ENCODE measurements at regions not wholly inside any gene's neighbourhood (a gene's known extent, or its start where the extent isn't known, plus 50 kb on each side); places are given as distances from the start of the nearest gene placed in this dataset.

DNA sequence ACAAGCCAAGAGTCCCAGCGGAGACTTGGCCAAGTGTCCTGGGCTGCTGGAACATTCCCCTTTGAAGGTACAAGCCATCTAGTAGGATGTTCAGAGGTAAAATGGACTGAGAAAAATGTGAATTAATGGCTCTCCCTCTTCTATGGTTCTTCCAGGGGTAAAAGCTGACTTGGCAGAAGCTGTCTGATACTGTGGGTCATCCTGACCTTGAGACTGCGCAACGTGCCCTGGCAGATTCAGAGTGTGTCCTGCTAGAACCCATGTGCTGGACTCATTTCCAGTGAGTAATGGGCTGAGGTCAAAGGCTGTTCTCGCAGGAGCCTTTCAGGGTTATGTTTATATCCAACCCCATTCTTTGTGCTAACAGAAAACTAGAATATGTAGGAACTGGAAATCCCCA is 423.0 kb upstream of the CD180 start:
- TF ChIP-seq, protein P1, sequence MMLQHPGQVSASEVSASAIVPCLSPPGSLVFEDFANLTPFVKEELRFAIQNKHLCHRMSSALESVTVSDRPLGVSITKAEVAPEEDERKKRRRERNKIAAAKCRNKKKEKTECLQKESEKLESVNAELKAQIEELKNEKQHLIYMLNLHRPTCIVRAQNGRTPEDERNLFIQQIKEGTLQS (IDR thresholded peaks at IDR 0.05) = no peak
- TF ChIP-seq, protein P2, sequence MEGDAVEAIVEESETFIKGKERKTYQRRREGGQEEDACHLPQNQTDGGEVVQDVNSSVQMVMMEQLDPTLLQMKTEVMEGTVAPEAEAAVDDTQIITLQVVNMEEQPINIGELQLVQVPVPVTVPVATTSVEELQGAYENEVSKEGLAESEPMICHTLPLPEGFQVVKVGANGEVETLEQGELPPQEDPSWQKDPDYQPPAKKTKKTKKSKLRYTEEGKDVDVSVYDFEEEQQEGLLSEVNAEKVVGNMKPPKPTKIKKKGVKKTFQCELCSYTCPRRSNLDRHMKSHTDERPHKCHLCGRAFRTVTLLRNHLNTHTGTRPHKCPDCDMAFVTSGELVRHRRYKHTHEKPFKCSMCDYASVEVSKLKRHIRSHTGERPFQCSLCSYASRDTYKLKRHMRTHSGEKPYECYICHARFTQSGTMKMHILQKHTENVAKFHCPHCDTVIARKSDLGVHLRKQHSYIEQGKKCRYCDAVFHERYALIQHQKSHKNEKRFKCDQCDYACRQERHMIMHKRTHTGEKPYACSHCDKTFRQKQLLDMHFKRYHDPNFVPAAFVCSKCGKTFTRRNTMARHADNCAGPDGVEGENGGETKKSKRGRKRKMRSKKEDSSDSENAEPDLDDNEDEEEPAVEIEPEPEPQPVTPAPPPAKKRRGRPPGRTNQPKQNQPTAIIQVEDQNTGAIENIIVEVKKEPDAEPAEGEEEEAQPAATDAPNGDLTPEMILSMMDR (IDR thresholded peaks at IDR 0.05; ENCODE audit: low read depth, low read length, missing input control) = no peak
- TF ChIP-seq GABPA (IDR thresholded peaks at IDR 0.05 in 1 of 2, conservative IDR thresholded peaks at IDR 0.05 in 1 of 2) = no peak

Measured in liver (tissue), 3 donors.